GM19240 (cell line): ENCODE measurements at regions not wholly inside any gene's neighbourhood (a gene's known extent, or its start where the extent isn't known, plus 50 kb on each side); places are given as distances from the start of the nearest gene placed in this dataset.
"Not testable (repeated sequence)": the region's sequence is repeated elsewhere in the genome, so short reads cannot be mapped to it uniquely, and the experiment has no call there.

ENCODE experiments used
- DNase-seq: peaks from one replicate; pipeline ENCODE4 v3.0.0; 2011; ENCODE audit warnings: low spot score; ENCODE audit not compliant: insufficient read length

DNA sequence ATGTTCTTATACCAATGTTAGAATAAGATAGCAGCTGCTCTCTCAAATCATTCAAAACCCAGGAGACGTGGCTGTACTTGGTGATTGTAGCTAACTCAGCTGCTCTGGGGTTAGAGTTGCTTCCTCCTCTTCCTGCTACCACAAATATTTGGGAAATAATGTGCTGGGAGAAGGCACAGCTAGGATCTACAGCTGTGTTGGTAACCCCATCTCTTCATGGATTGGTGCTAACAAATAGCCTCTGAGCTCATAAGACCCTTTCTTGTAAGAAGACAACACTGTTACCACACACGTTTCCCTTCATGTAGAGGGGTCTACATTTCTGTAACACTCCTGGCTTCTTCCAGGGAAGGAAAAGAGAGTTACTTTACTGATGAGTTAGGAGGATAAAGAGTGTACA lies 911.0 kb upstream of the CITED2 start:
- no peak for DNase-seq

DNA sequence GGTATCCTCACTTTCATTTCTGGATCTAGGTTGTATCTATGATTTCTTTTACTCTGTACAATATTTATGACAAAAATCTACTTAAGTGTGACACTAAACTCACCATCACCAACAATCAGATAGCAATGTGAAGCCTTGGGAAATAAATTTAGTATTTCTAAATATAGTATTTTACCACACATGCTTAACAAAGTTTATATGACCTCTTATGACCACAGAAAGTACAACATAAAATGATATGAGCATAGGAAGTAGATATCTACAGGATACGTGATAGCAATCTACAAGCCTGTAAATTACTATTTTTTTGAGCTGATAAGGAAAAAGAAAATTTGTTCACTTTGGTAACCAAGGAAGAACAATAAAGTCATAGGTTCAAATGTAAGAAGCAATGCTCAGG lies 910.4 kb upstream of the CITED2 start:
- DNase-seq = no peak

DNA sequence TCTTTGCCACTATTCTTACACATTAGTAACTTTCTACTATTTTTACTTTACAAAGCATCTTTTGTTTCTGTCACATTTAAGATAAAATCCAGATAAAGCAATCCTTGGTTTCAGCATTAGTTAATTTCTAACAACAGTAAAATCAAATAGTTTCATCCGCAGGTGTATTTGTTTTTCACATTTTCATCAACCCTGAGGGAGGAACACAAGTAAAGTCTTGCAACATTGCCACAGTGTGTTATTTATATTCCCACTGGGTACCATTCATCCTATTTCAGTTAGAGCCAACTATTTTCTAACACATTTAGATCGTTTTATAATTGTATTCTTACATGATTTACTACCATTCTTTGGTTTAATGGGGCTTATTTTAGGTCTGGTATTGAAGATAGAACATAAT lies 908.7 kb upstream of the CITED2 start:
- DNase-seq = no peak

DNA sequence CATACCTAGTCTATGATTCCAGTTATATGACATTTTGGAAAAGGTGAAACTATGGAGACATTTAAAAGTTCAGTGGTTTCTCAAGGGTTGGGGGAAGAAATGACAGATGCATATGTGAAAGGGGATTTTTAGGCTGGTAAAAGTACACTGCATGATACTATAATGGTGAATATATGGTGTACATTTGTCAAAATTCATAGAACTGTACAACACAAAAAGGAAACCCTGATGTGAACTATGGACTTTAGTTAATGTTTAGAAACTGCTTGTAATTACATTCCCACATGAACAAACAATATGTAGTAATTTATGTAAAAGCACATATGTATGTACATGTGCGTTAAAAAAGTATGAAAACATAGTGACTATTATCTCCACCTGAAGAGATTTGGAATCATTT lies 907.3 kb upstream of the CITED2 start:
- no peak for DNase-seq

DNA sequence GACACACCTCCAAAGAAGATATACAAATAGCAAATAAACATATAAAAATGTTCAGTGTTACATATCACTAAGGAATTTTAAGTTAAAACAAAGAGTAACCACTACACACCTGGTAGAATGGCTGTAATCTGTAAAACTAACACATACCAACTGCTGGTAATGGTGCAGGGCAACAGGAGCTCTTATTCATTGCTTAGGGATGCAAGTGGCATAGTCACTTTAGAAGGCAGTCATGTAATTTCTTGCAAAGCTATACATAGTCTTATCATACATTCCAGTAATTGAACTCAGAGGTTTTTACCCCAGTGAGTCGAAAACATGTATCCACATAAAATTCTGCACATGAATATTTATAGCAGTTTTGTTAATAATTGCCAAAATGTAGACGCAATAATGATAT lies 906.8 kb upstream of the CITED2 start:
- DNase-seq = no peak

DNA sequence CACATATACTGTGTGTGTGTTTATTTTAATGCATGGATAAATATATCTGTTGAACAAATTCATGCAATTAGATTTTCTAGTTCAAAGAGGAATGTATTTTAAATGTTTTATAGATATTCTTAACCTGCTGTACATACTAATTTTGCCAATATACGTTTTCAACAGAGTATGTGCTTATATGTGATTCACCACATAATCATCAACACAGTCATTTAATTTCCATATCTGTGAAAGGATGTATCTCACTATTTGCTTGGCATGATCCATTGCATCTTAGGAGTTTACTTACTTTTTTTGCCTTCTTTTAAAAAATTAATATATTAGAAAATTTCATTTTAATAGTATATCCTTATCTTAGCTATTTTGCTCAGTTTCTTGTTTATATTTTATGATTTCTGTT lies 902.3 kb upstream of the CITED2 start:
- DNase-seq = no peak

DNA sequence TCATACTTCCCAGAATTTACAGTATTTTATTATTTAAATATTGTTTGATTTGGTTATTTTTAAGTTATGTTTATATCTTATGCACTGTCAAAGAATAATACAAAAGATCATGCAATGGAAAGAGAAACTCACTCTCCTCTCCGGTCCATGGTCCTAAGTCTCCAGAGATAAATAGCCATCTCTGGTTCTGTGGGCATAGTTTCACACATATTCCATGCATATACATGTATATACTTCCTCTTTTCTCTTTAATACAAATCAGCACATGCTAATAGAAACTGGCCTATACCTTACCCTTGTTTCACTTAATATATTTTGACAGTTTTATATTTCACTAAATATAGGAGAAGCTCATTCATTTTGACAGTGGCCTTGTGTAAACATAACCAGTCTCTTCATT lies 901.7 kb upstream of the CITED2 start:
- no peak for DNase-seq

DNA sequence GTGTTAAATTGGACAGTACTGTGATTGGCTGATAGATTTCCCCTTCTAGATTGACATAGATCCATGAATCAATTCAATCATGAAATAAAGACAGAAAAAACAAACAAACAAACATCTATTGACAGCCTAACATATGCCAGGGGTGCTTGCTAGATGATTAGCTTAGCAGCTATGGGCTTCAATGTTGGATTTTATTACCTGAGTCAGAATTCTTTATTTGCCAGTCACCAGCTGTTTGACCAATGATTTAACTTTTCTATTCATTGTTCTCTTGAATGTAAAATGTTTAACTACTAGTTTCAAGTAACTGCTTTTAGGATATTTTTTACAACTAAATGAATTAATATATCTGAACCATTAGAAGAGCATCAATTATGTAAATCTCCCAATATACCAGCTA lies 901.3 kb upstream of the CITED2 start:
- DNase-seq = no peak

DNA sequence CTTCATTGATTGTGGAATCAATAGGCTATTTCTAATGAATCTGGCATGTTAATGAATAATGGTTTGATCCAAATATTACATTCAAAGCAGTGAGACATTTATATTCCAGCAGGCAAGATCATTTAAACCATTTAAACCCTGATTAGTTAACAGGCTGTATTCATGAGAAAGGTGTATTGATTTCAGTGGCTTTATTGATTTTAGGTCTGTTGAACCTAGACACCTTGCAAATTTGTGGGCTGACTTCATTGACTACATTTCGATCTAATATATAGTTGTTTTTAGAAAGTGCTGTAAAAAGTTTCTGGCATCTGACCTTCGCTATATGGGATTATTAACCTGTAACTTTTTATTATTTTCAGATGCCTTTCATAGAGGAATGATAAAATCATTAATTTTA lies 900.1 kb upstream of the CITED2 start:
- no peak for DNase-seq

DNA sequence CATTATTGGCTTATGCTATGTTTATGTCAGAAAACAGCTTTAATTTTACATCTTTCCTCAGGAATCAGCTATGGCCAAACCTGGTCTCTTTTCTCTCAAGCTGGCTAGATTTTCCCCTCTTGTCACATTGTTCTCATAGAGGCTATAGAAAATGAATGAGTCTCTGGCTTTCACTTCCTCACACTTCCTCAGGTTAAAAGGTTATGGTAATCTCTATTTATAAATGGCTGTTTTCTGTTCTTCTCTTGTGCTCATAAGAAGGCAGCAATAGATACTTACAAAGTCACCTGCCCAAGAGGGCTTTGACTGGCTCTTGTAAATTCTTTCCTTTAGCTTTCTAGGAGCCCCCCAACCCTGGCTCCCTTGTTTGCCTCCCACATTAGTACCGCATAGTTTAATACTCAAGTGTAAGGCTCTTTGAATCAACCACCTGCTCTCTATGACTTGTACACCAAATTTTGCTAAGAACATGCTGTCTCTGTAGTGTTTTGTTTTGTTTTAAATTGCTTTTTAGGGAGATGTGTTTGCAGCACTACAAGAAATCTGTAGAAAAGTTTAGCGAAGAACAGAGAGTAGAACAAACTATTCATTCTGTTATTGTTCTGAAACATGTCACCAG lies 897.4 kb upstream of the CITED2 start:
- peak; percentile 8 for DNase-seq

DNA sequence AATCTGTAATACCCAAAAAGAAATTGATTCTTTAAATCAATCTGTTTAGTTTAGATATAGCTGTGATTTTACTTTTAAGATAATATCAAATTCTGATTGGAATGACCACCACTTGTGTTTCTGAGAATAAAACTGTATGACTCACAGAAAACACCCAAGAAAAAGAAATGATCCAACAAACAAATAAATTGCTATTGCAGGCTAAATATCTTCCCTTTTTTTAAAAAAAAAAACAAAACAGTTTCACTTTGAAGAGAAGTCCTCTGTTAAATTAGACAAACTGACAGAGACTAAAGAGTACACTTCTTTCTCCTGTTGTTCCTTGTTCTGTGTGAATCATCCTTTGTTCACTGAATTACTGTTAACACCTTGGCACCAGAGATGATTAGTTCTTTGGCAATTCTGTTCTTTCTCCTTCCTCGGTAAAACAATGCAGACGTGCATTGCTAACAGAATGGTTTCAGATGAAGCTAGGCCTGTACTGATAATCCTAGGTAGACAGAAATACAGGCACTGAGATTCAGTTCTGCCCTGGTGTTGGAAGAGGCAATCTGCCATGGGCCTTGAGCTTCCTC lies 895.2 kb upstream of the CITED2 start:
- no peak for DNase-seq

DNA sequence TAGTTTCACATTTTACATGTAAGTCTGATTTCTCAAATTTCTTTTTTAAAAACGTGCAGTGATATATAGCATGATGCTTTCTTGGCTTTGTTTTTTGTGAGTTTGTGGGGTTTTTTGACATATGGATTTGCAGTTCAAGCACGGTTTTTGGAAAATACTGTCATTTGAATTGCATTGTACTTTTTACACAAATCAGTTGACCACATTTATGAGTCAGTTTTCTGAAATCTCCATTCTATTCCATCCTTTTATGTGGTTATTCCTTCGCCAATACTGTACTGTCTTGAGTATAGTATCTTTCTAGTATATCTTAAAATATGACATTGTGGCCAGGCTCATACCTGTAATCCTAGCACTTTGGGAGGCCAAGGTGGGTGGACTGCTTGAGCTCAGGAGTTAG lies 890.0 kb upstream of the CITED2 start:
- no peak for DNase-seq

DNA sequence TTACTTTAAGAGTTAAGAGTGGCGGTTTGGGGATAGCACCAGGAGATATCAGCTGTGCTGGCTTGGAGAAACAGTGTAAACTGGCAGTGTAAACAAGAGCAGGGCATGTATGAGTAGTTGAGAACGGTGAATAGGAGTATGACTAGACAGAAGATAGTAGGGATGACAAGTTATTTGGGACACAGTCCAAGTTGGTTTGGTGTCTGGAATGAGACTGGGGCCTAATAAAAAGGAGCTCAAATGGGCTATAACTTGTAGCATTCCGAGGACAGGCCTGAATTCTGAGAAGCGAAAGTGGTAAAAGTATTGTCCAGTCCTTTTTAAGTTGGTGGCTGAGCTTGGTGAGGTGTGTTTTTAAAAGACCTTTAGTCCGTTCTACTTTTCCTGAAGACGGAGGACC lies 883.9 kb upstream of the CITED2 start:
- DNase-seq = not testable (repeated sequence)

DNA sequence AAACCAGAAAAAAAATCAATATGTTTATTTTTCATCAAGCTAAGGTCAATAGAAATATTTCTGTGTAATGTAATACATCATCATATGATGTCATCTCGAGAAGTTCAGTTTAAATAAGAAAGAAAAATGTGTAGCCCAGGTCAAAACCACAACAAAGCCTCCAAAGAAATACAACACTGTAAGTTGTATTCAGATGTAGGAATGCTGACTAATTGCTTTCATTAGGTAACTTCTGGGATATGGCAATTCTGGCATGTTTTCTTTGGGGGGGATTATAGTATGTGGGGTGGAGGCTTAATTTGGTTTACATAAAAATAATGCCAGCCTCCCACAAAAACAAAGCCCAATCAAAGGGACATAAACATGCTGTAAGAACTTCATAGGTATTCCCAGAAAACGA lies 881.8 kb upstream of the CITED2 start:
- no peak for DNase-seq

DNA sequence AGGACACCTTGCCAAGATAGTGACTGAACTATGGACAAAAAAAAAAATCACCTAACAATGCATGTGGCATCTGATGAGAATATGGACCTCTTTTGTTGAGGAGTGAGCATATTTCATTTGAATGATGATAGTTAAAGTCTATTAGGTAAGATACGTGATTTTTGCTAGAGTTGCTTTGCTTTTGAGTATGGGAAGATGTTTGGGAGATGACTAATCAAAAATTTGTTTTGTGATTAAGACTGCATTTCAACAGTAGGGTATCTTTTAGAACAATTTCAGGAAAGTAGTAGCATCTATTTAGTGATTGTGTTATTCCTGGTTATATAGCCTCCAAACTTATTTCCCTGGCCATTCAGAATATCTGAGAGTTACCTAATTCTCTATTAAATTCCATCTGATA lies 878.6 kb upstream of the CITED2 start:
- DNase-seq = no peak

DNA sequence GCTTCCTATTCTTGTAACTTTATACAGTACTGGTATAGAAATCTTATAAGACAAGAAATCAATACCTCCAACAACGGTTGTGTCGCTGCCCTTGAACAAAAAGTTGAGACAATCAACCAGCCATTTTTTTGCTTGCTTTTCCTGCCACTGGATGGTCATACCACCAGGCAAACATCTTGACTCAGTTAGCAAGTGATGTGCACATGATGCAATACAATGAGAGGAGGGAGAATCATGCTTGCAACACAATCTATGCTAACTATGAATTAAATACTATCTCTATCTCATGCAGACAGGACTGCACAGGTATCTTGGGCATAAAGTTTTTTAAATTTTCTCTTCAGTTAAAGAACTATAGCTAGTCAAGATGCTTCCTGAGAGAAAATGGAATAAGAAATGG lies 877.7 kb upstream of the CITED2 start:
- no peak for DNase-seq

DNA sequence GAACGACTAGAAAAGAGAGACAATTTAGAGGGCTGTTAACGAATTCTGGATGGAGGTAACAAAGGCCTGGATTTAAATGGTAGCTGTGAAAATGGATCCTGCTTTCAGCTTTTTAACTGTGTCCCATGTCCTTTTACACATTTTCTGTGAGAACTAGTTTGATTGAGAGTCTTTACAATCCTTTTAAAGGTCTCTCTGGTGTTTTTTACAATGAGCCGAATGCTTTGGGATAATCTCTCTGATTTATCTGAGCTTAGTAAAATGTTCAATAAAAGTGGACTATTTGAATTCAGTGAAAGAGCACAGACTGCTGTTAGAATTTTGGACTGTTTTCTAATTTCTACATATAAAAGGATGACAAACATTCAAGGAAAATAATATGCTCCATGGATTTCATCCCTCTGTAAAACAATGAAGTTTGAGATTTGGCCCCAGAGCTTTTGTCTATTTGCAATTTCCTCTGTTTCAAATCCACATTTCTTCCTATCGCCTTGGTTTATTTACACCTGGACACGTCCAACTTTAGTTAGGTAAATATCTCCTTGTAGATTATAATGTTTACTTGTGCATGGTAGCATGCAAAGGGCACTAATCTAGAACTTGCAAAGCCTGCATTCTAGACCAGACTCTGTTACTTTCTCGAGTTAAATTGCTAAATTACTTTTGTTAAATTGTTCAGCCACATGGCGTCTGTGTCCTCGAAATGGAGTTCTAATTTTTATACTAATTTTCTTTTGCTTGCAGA lies 871.0 kb upstream of the CITED2 start:
- DNase-seq = no peak

DNA sequence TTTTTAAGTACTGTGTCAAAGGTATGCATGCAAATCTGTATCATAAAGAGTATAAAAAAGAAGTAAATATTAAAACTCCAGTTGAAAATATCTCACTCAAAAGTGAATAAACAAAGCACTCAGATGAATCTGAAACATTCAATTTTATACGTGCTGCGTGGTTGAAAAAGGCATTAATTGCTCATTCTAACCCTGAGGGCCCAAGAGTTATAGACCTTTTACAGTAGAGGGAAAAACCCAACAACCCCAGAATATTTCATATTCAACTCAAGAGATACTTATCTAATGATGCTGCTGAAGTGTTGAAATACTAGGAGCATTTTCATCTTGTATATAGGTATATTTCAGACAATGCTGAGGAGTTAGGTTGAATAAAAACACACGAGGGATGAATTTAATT lies 862.8 kb upstream of the CITED2 start:
- DNase-seq = no peak

DNA sequence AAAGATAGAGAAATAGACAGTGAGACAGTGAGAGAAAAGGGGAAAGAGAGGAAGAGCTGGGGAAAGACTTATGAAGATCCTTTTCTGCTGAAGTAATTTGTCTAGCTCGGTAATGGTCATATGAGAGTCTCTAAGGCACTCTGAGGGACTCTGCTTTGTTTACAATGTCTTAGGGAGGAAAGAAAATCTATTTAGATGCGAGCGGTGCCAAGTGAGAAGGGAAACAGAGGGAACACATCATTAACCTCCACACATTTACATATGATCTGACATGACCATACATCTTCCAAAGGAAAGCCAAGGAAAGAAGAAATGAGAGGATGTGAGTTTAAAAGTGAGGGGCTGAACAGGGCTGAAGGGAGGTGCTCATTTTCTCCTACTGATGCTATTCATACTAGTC lies 862.3 kb upstream of the CITED2 start:
- DNase-seq = no peak

DNA sequence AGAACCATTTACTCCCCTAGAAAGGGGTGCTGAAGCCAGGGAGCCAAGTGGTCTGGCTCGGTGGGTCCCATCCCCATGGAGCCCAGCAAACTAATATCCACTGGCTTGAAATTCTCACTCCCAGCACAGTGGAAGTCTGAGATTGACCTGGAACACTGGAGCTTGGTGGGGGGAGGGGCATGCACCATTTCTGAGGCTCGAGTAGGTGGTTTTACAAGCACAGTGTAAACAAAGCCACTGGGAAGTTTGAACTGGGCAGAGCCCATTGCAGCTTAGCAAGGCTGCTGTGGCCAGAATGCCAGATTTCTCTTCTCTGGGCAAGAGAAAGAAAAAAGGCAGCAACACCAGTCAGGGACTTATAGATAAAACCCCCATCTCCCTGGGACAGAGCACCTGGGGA lies 855.8 kb upstream of the CITED2 start:
- no peak for DNase-seq

DNA sequence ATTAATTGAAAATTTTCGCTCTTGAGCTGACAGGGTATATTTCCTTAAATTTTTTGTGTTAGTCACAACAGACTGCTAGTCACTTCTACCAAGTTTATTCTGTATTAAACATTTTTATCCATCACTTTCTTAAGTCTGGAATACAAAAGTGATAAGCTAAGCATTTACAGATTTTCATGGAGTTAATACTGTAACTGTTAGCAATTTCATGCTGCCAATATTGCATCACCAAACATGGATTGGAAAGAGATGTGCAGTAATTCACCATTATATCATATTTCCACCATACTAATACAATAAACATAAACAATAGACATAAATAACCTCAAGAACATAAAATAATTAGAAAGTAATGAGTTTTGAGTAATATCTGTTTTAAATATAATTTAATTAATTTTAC lies 854.0 kb upstream of the CITED2 start:
- DNase-seq = no peak

DNA sequence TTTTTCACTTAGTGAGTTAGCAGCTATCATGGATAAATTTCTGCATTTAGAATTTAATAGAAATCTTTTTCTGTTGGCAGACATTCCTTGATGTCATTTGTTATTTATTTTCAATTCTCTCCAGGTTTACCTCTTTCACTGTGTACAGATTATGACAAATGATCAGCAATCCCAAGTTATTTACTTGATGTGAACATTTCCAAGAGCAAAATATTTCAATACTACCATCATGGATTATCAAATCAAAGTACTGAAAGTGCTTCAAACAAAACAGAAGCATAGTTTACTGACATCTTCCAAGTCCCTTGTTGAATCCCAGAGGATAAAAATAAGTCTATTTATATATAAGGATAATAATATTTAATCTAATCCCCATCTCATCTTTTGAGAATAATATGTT lies 852.2 kb upstream of the CITED2 start:
- DNase-seq = no peak
